SK-N-SH (cell line): ENCODE measurements at regions not wholly inside any gene's neighbourhood (a gene's known extent, or its start where the extent isn't known, plus 50 kb on each side); places are given as distances from the start of the nearest gene placed in this dataset.

ENCODE experiments used
- JUND ChIP-seq: IDR thresholded peaks from 2 replicates; pipeline ENCODE4 v1.4.0; 2012
- MEF2A ChIP-seq: IDR thresholded peaks from 2 replicates; pipeline ENCODE4 v1.4.0; 2012; ENCODE audit warnings: low read depth, borderline replicate concordance
- NRF1 ChIP-seq: IDR thresholded peaks from 2 replicates; pipeline ENCODE4 v1.6.1; 2012; ENCODE audit warnings: low read depth, mild to moderate bottlenecking, low read length
- POLR2AphosphoS5 ChIP-seq: IDR thresholded peaks from 2 replicates; pipeline ENCODE4 v1.6.1; 2012; ENCODE audit warnings: low read depth, low read length
- RAD21 ChIP-seq: IDR thresholded peaks from 2 replicates; pipeline ENCODE4 v1.6.1; 2012; ENCODE audit warnings: mild to moderate bottlenecking, low read length
- SIN3A ChIP-seq: IDR thresholded peaks from 2 replicates; pipeline ENCODE4 v1.6.1; 2012; ENCODE audit warnings: low read depth, mild to moderate bottlenecking, low read length, moderate library complexity, borderline replicate concordance
- TAF1 ChIP-seq: IDR thresholded peaks from 2 replicates; pipeline ENCODE4 v1.6.1; 2012; ENCODE audit warnings: low read depth, mild to moderate bottlenecking, low read length, moderate library complexity, borderline replicate concordance
- TCF12 ChIP-seq: IDR thresholded peaks from 2 replicates; pipeline ENCODE4 v1.4.0; 2012
- TF ChIP-seq, protein P1 (sequence below): fragments of 200-600 bp; sonication (generic); IDR thresholded peaks from 2 replicates; pipeline ENCODE4 v1.6.1; 2017; ENCODE audit warnings: antibody characterized with exemption, mild to moderate bottlenecking, moderate library complexity

DNA sequence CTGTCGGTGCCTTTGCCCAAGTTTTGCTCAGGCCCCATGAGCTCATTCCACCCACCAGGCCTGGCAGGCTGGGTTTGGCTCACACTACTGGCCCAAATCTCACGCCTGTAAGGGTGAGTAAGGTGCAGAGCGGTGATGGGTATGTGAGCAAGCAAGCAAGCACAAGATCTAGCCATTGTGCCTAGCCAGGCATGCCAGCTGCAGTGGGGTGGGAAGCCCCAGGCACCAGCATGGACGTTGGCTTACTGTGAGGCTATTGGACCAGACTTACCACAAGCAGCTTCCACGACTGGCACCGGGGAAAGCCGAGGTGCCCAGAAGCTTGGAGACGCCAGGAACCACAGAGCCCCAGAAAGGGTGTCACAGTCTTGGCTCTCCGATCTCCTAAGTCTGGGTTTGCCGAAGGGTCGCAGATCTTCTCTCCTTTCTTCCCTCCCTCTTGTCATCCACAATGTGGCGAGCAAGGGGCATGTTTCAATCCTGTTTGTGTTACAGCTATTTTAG is 2659.4 kb upstream of the PCDH20 start:
- TF ChIP-seq MEF2A (no peak), RAD21 (no peak), JUND (no peak), SIN3A (no peak), TCF12 (no peak), NRF1 (no peak), TAF1 (no peak), POLR2AphosphoS5 (no peak)
- TF ChIP-seq, protein P1, sequence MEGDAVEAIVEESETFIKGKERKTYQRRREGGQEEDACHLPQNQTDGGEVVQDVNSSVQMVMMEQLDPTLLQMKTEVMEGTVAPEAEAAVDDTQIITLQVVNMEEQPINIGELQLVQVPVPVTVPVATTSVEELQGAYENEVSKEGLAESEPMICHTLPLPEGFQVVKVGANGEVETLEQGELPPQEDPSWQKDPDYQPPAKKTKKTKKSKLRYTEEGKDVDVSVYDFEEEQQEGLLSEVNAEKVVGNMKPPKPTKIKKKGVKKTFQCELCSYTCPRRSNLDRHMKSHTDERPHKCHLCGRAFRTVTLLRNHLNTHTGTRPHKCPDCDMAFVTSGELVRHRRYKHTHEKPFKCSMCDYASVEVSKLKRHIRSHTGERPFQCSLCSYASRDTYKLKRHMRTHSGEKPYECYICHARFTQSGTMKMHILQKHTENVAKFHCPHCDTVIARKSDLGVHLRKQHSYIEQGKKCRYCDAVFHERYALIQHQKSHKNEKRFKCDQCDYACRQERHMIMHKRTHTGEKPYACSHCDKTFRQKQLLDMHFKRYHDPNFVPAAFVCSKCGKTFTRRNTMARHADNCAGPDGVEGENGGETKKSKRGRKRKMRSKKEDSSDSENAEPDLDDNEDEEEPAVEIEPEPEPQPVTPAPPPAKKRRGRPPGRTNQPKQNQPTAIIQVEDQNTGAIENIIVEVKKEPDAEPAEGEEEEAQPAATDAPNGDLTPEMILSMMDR, result no peak
